ENCODE measurements at regions not wholly inside any gene's neighbourhood (a gene's known extent, or its start where the extent isn't known, plus 50 kb on each side); places are given as distances from the start of the nearest gene placed in this dataset.

- H2BK15ac ChIP-seq (ENCODE audit: low read depth, low read length), result no peak overlapping the region
- ChIA-PET POLR2A (ENCODE audit: unreplicated experiment) (no interaction called here), CTCF (no interaction called here)
- no peak overlapping the region for H2AFZ ChIP-seq (replicated peaks; ENCODE audit: low read length, poor library complexity)
- H4K91ac ChIP-seq (ENCODE audit: insufficient read depth, low read depth, low read length), result no peak overlapping the region
- no peak for ATAC-seq (ENCODE audit: low read depth)
- WGBS, 2 experiments (ENCODE audit: extremely low coverage in 2 of 2, insufficient read length in 1 of 2), result 39% methylated on average over 7 of the region's 7 CpGs; no CpG with 5 or more reads in 1 of the 2 experiments
- no peaks in the 10 kb centered on the region for H3K79me1 ChIP-seq (ENCODE audit: low read depth in 1 of 2, low read length in 2 of 2)
- in situ Hi-C loops (cut with MboI; ENCODE audit: low sequenced_read_pairs) (no loop called here), intact Hi-C loops (cut with micrococcal nuclease) (no loop called here), dilution Hi-C loops (cut with HindIII; ENCODE audit: low sequenced_read_pairs, unreplicated experiment) (no loop called here)
- H3K4me2 ChIP-seq (ENCODE audit: low read depth, low read length), result no peak overlapping the region
- H3K18ac ChIP-seq (ENCODE audit: low read depth, low read length), result no peak overlapping the region
- H3K27ac ChIP-seq (ENCODE audit: insufficient read depth, low read length), result no peak overlapping the region
- no peak overlapping the region for H2BK5ac ChIP-seq (ENCODE audit: low read depth, low read length, poor library complexity, severe bottlenecking)
- no peak overlapping the region for H3K9ac ChIP-seq (ENCODE audit: low read depth, low read length)
- no peak overlapping the region for H2BK120ac ChIP-seq (ENCODE audit: low read depth, low read length)
- no peaks in the 10 kb centered on the region for H3K9me3 ChIP-seq (ENCODE audit: control insufficient read depth, insufficient read depth, low read length)
- no peak overlapping the region for H3K56ac ChIP-seq (ENCODE audit: extremely low read depth, insufficient read depth, low read length)
- no peak overlapping the region for H4K8ac ChIP-seq (ENCODE audit: low read depth in 2 of 2, low read length in 2 of 2)
- BruUV-seq (replicated peaks), result no TSS peak
- H3K27me3 ChIP-seq (ENCODE audit: control insufficient read depth, insufficient read depth, low read length), result peaks cover 53% of the 10 kb centered on the region
- TF ChIP-seq RAD21 (IDR thresholded peaks at IDR 0.05; ENCODE audit: low read length), result no peak
- TF ChIP-seq CTCF (conservative IDR thresholded peaks at IDR 0.05; ENCODE audit: low read depth, low read length), result no peak
- no peak for TF ChIP-seq RCOR1 (IDR thresholded peaks at IDR 0.05; ENCODE audit: insufficient replicate concordance, low read length)
- no peak for TF ChIP-seq MAZ (IDR thresholded peaks at IDR 0.05; ENCODE audit: borderline replicate concordance, low read depth, low read length)
- TF ChIP-seq POLR2A (IDR thresholded peaks at IDR 0.05; ENCODE audit: low read depth, low read length), result no peak
- DNase-seq, result no peak
- H3K4me3 ChIP-seq (ENCODE audit: insufficient read depth, low read depth, low read length), result no peak overlapping the region
- H2AK5ac ChIP-seq (ENCODE audit: low read depth, low read length), result no peak overlapping the region
- no peak overlapping the region for H3K14ac ChIP-seq (replicated peaks; ENCODE audit: low read depth, low read length)
- H3K4me1 ChIP-seq (ENCODE audit: control insufficient read depth, insufficient read depth, low read length), result no peaks in the 10 kb centered on the region
- H2BK20ac ChIP-seq (ENCODE audit: low read depth, low read length), result no peak overlapping the region
- no peak overlapping the region for H2AK9ac ChIP-seq (replicated peaks; ENCODE audit: low read depth, low read length, poor library complexity)
- H3K36me3 ChIP-seq (ENCODE audit: control insufficient read depth, insufficient read depth, low read length), result no peaks in the 10 kb centered on the region
- H3K9me1 ChIP-seq (ENCODE audit: insufficient read depth, low read length), result no peaks in the 10 kb centered on the region
- no peak overlapping the region for H3K4ac ChIP-seq (ENCODE audit: low read depth, low read length)
- no peak overlapping the region for H4K5ac ChIP-seq (ENCODE audit: low read depth, low read length)
- no peaks in the 10 kb centered on the region for H4K20me1 ChIP-seq (ENCODE audit: insufficient read depth, low read length)
- H3K23ac ChIP-seq (ENCODE audit: low read depth, low read length), result no peak overlapping the region
Measured at GRCh38 chr17:27952366-27952765, 59.2 kb upstream of the LYRM9 start.
